Neutrophil (primary cell): ENCODE measurements at regions not wholly inside any gene's neighbourhood (a gene's known extent, or its start where the extent isn't known, plus 50 kb on each side); places are given as distances from the start of the nearest gene placed in this dataset.

Source experiments
- H3K27ac ChIP-seq: fragments of 200-600 bp; sonication (generic); 2 replicates; pipeline ENCODE4 v1.5.1; 2016; ENCODE audit warnings: mild to moderate bottlenecking, moderate library complexity
- H3K27me3 ChIP-seq: fragments of 200-600 bp; sonication (generic); 2 replicates; pipeline ENCODE4 v1.6.0; 2016; ENCODE audit warnings: mild to moderate bottlenecking
- H3K36me3 ChIP-seq: fragments of 200-600 bp; sonication (generic); 2 replicates; pipeline ENCODE4 v1.5.1; 2017
- H3K4me1 ChIP-seq, 2 experiments: fragments of 200-600 bp in 1 of 2; sonication (generic) in 1 of 2; 1 replicate in 1 of 2; 2 replicates in 1 of 2; pipeline versions ENCODE4 v1.5.1 to v1.6.1; 2013 to 2016; ENCODE audit warnings: low read depth in 1 of 2, low read length in 1 of 2, mild to moderate bottlenecking in 1 of 2, moderate library complexity in 1 of 2; ENCODE audit not compliant: control insufficient read depth in 1 of 2, insufficient read depth in 1 of 2
- H3K4me3 ChIP-seq, 2 experiments: fragments of 200-600 bp in 1 of 2; sonication (generic) in 1 of 2; 1 replicate in 1 of 2; 2 replicates in 1 of 2; pipeline ENCODE4 v1.5.1; 2013 to 2016; ENCODE audit warnings: low read depth in 1 of 2, low read length in 1 of 2, mild to moderate bottlenecking in 1 of 2, moderate library complexity in 1 of 2
- H3K9me3 ChIP-seq: fragments of 200-600 bp; sonication (generic); 2 replicates; pipeline ENCODE4 v1.5.1; 2016
- TF ChIP-seq, protein P1 (sequence below): fragments of 200-600 bp; sonication (generic); IDR thresholded peaks from 2 replicates; pipeline ENCODE4 v1.5.1; 2016; ENCODE audit warnings: antibody characterized with exemption

DNA sequence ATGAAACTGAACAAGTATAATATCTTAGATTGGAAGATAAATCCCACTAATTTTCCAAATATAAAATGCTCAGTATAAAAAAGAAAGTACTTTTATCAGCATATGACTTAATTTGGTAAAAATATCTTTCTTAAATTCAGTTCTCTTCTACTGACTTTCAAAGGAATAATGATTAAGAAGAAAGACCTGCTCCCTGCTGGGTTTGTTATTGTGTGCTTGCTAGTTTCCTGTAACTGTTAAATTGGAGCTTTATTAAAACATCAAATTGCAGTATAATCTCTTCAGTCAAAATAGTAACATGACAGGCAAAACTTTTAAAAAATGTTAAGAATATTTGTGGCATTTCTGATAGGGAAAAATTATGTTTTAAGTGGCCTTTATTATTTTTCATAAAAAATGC is 1317.4 kb upstream of the CDH2 start:
- H3K27ac ChIP-seq = no peak overlapping the region
- TF ChIP-seq, protein P1, sequence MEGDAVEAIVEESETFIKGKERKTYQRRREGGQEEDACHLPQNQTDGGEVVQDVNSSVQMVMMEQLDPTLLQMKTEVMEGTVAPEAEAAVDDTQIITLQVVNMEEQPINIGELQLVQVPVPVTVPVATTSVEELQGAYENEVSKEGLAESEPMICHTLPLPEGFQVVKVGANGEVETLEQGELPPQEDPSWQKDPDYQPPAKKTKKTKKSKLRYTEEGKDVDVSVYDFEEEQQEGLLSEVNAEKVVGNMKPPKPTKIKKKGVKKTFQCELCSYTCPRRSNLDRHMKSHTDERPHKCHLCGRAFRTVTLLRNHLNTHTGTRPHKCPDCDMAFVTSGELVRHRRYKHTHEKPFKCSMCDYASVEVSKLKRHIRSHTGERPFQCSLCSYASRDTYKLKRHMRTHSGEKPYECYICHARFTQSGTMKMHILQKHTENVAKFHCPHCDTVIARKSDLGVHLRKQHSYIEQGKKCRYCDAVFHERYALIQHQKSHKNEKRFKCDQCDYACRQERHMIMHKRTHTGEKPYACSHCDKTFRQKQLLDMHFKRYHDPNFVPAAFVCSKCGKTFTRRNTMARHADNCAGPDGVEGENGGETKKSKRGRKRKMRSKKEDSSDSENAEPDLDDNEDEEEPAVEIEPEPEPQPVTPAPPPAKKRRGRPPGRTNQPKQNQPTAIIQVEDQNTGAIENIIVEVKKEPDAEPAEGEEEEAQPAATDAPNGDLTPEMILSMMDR = no peak

DNA sequence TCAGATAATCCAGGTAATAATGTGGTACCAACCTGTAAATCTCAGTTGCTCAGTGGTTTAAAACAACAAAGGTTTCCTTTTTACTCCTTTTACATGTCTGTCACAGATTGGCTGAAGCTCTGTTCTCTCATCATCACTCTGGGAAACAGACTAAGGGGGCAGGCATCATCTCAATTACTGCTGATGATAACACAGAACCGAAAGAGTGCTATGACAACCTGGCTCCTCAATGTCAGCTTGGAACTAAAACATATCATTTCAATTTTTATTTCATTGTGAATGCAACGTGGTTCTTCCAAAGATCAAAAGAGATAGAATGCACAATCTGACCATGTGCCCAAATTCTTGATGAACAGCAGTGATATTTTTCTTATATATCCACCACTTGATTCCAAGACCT is 1315.0 kb upstream of the CDH2 start:
- TF ChIP-seq, protein P1 = no peak
- no peaks in the 10 kb centered on the region for H3K4me1 ChIP-seq

More for the DNA sequence above, 1317.4 kb upstream of the CDH2 start:
- Histone ChIP-seq H3K36me3 (no peaks in the 10 kb centered on the region), H3K4me1 (no peaks in the 10 kb centered on the region), H3K4me3 (no peak overlapping the region), H3K9me3 (no peaks in the 10 kb centered on the region), H3K27me3 (no peaks in the 10 kb centered on the region)

DNA sequence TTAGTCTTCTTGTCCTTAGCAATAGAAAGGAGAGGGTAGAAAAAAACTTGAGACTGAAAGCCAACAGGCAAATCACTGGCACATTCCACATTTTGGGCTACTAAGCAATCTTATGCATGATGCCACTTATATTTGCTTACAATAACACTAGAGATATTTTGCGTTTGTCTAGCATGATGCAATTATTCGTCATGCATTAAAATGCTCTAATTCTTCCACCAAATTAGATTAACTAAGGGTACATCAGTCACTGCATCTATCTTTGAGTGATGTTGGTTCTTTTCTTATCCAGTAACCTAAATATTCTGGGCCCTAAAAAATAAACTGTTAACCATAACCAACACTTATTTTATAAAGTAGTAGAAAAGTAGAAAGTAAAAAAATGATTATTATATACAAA is 1311.7 kb upstream of the CDH2 start:
- TF ChIP-seq, protein P1 = no peak
- no peaks in the 10 kb centered on the region for H3K4me1 ChIP-seq

More for the DNA sequence above, 1315.0 kb upstream of the CDH2 start:
- Histone ChIP-seq H3K27ac (no peak overlapping the region), H3K4me3 (no peak overlapping the region), H3K36me3 (no peaks in the 10 kb centered on the region), H3K27me3 (no peaks in the 10 kb centered on the region), H3K9me3 (no peaks in the 10 kb centered on the region)

DNA sequence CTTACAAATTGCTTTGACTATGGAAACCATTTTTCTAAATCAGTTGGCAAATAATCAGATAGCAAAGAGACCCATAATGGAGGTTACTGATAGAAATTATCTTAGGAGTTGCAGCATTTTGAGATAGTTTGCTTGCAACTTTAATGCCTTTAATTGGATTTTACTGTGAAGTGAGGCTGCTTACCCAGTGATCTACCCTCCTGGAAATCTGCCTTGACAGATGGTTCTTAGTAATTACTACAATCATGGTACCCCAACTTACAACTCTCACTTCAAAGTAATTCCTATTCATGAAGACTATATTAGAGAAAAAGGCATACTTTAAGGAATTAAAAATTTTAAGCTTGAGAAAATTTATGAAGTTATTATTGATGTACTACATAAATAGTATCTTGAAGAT is 1288.6 kb upstream of the CDH2 start:
- TF ChIP-seq, protein P1 = no peak
- H3K27me3 ChIP-seq = no peaks in the 10 kb centered on the region
- H3K27ac ChIP-seq = no peak overlapping the region
- H3K4me3 ChIP-seq = no peak overlapping the region
- H3K4me1 ChIP-seq = no peaks in the 10 kb centered on the region
- no peaks in the 10 kb centered on the region for H3K9me3 ChIP-seq
- H3K36me3 ChIP-seq = no peaks in the 10 kb centered on the region

More for the DNA sequence above, 1311.7 kb upstream of the CDH2 start:
- Histone ChIP-seq H3K4me3 (no peak overlapping the region), H3K27me3 (no peaks in the 10 kb centered on the region), H3K9me3 (no peaks in the 10 kb centered on the region), H3K27ac (no peak overlapping the region), H3K36me3 (no peaks in the 10 kb centered on the region)

DNA sequence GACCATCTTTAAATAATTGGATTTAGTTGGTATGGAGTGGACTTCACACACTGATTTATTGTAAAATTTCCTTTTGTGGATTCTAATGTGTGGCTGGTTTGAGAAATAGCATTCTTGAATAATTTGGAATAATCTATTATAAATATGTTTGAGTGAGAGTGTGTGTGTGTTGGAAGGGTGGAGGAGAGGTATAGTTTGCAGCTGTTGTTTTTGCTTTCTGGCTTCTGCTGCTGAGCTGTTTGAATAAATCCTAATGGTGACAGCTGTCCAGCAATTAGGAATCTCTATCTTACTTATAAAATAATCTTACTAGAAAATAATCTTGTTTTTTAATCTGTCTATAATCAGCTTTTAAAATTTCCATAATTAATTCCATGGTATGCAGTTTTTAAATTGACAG is 1283.0 kb upstream of the CDH2 start:
- H3K4me1 ChIP-seq = no peaks in the 10 kb centered on the region
- TF ChIP-seq, protein P1 = no peak
- H3K27me3 ChIP-seq = no peaks in the 10 kb centered on the region
- no peak overlapping the region for H3K4me3 ChIP-seq
- H3K9me3 ChIP-seq = no peaks in the 10 kb centered on the region
- H3K36me3 ChIP-seq = no peaks in the 10 kb centered on the region
- no peak overlapping the region for H3K27ac ChIP-seq
